ENCODE measurements at regions not wholly inside any gene's neighbourhood (a gene's known extent, or its start where the extent isn't known, plus 50 kb on each side); places are given as distances from the start of the nearest gene placed in this dataset.
"Not testable (repeated sequence)": the region's sequence is repeated elsewhere in the genome, so short reads cannot be mapped to it uniquely, and the experiment has no call there.

DNA sequence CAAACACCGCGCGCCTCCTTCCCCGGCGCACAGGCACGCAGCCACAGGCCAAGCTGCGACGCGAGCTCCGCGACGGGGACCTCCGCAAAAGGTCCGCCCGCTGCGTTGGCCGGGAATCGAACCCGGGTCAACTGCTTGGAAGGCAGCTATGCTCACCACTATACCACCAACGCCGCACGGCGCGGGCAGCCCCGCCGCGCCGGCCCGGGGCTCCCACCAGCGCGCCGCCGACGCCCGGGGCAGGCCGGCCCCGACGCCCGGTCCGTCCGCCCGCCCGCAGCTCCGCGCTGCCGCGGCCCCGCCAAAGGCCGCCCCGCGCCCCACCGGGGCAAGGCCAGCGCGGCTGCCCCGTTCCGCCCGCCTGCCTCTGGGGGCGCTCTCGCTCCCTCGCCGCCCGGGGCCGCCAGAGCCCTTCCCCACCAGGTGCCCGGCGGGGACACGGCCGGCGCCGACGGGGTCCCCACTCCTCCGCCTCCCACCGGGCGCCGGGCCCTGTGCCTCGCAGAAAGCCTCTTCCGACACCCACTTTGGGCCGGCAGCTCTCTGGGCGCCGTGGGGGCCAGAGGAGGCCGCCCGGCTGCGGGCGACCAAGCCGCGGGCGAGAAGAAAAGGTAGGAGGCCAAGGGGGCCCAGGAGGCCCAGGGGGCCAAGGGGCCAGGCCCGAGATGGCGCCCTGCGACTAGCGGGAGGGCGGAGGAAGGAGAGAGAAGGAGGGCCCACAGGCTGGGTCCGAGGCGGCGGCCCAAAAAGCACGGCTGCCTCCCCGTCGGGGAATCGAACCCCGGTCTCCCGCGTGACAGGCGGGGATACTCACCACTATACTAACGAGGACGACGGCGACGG, 50.2 kb upstream of the FCGR2A start:
- DNase-seq (ENCODE audit: low spot score); H3K27ac ChIP-seq (ENCODE audit: low read depth, low read length, poor library complexity, severe bottlenecking); H3K36me3 ChIP-seq (ENCODE audit: insufficient read depth, low read length); CTCF ChIA-PET (ENCODE audit: unreplicated experiment); BruUV-seq (replicated peaks); H4K20me1 ChIP-seq (ENCODE audit: insufficient read depth, low read length); H3K9me3 ChIP-seq (ENCODE audit: low read length); H3K4me3 ChIP-seq (ENCODE audit: low read depth, low read length, poor library complexity, severe bottlenecking); POLR2A ChIA-PET; H2AFZ ChIP-seq (ENCODE audit: low read length); H3K4me2 ChIP-seq (ENCODE audit: low read length); H3K4me1 ChIP-seq (ENCODE audit: insufficient read depth, low read length, poor library complexity, severe bottlenecking); H3K79me2 ChIP-seq (ENCODE audit: insufficient read depth, low read depth, low read length); H3K9me2 ChIP-seq (ENCODE audit: insufficient read depth, low read length); intact Hi-C loops (cut with micrococcal nuclease; ENCODE audit: unreplicated experiment): not testable (repeated sequence)

DNA sequence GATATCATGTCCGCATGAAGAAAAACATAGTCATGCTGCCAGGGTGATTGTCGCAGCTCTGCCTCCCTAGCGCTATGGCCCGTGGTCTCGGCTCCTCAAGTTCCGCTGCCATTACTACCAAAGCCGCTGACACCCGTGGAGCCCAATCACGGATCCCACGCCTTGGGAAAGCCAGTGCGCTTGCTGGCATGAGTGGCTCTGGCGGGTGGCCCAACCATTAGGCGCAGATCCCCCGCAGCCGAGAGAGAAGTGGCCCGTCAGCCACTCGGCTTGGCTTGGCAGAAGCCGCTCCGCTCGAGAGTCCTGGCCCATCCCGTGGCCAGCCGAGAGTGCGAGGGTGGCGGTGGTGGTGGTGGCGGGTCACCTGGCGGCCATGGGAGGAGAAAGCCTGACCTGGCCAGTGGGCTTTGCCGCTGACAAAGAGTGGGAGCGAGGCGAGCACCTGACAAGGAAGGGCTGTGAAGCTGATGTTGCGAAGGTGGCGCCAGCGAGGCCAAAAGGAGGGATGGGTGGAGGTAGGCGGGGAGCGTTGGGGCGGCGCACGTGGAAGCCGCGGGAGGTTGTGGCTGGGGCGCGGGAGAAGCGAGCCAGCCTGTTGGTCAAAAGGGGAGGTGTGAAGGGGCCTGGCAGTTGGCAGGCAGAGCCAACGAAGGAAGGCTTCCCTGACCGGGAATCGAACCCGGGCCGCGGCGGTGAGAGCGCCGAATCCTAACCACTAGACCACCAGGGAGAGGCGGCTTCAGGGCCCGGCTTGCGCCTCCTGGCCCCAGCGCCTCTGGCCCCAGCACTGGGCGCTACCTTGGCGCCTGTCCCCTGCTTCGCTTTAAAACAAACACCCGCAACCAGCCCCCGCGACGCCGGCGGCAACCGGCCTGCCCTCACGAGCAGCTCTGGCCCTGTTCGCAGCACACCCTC, 51.0 kb upstream of the FCGR2A start:
- DNase-seq (ENCODE audit: low spot score); intact Hi-C loops (cut with micrococcal nuclease; ENCODE audit: unreplicated experiment); POLR2A ChIA-PET; H3K9me3 ChIP-seq (ENCODE audit: low read length); H3K4me1 ChIP-seq (ENCODE audit: insufficient read depth, low read length, poor library complexity, severe bottlenecking); H3K4me2 ChIP-seq (ENCODE audit: low read length); H2AFZ ChIP-seq (ENCODE audit: low read length); CTCF ChIA-PET (ENCODE audit: unreplicated experiment); H3K9me2 ChIP-seq (ENCODE audit: insufficient read depth, low read length); H3K4me3 ChIP-seq (ENCODE audit: low read depth, low read length, poor library complexity, severe bottlenecking); H3K79me2 ChIP-seq (ENCODE audit: insufficient read depth, low read depth, low read length); H3K36me3 ChIP-seq (ENCODE audit: insufficient read depth, low read length); H4K20me1 ChIP-seq (ENCODE audit: insufficient read depth, low read length); BruUV-seq (replicated peaks); H3K27ac ChIP-seq (ENCODE audit: low read depth, low read length, poor library complexity, severe bottlenecking): not testable (repeated sequence)

DNA sequence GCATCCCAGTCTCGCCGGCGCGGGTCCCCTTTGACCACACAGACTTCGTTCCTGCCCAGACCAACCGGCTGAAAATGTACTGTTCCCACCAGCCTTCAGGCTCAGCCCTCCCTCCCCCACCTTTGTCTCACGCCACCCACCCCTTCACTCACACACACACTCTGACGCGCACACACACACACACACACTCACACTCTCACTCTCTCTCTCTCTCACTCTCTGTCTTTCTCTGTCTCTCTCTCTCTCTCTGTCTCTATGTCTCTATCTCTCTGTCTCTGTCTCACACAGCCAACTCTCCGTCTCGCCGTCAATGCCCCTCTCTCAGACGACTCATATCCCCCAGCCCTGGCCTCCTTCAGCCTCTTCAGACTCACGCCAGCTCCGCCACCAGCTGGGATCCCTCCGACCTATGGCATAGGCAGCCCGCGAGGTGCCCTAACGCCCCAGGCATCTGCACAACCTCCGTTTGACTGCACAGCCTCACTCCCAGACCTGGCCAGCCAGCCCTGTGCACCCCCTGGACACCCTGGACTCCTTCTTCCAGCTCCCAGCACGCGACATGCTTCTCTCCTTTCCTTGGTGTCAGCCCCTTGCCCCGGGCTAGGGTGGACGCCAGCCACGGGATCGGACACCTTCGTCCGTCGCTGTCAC, 53.4 kb upstream of the FCGR2A start:
- H3K4me1 ChIP-seq (ENCODE audit: insufficient read depth, low read length, poor library complexity, severe bottlenecking); intact Hi-C loops (cut with micrococcal nuclease; ENCODE audit: unreplicated experiment); H3K27ac ChIP-seq (ENCODE audit: low read depth, low read length, poor library complexity, severe bottlenecking); H3K36me3 ChIP-seq (ENCODE audit: insufficient read depth, low read length); H3K9me2 ChIP-seq (ENCODE audit: insufficient read depth, low read length); BruUV-seq (replicated peaks); H3K4me2 ChIP-seq (ENCODE audit: low read length); DNase-seq (ENCODE audit: low spot score); H3K79me2 ChIP-seq (ENCODE audit: insufficient read depth, low read depth, low read length); H4K20me1 ChIP-seq (ENCODE audit: insufficient read depth, low read length); H2AFZ ChIP-seq (ENCODE audit: low read length); POLR2A ChIA-PET; H3K9me3 ChIP-seq (ENCODE audit: low read length); CTCF ChIA-PET (ENCODE audit: unreplicated experiment); H3K4me3 ChIP-seq (ENCODE audit: low read depth, low read length, poor library complexity, severe bottlenecking): not testable (repeated sequence)

DNA sequence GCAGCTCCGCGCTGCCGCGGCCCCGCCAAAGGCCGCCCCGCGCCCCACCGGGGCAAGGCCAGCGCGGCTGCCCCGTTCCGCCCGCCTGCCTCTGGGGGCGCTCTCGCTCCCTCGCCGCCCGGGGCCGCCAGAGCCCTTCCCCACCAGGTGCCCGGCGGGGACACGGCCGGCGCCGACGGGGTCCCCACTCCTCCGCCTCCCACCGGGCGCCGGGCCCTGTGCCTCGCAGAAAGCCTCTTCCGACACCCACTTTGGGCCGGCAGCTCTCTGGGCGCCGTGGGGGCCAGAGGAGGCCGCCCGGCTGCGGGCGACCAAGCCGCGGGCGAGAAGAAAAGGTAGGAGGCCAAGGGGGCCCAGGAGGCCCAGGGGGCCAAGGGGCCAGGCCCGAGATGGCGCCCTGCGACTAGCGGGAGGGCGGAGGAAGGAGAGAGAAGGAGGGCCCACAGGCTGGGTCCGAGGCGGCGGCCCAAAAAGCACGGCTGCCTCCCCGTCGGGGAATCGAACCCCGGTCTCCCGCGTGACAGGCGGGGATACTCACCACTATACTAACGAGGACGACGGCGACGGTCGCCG, 57.4 kb upstream of the FCGR2A start:
- intact Hi-C loops (cut with micrococcal nuclease; ENCODE audit: unreplicated experiment): loop anchor here (10.0 kb wide), 1 partner anchor 53 kb away; no protein-coding TSS in a partner anchor
- H3K4me2 ChIP-seq (ENCODE audit: low read length); H3K27ac ChIP-seq (ENCODE audit: low read depth, low read length, poor library complexity, severe bottlenecking); CTCF ChIA-PET (ENCODE audit: unreplicated experiment); H3K79me2 ChIP-seq (ENCODE audit: insufficient read depth, low read depth, low read length); H3K9me3 ChIP-seq (ENCODE audit: low read length); BruUV-seq (replicated peaks); H2AFZ ChIP-seq (ENCODE audit: low read length); H3K4me3 ChIP-seq (ENCODE audit: low read depth, low read length, poor library complexity, severe bottlenecking); H3K4me1 ChIP-seq (ENCODE audit: insufficient read depth, low read length, poor library complexity, severe bottlenecking); DNase-seq (ENCODE audit: low spot score); H3K9me2 ChIP-seq (ENCODE audit: insufficient read depth, low read length); H3K36me3 ChIP-seq (ENCODE audit: insufficient read depth, low read length); H4K20me1 ChIP-seq (ENCODE audit: insufficient read depth, low read length); POLR2A ChIA-PET: not testable (repeated sequence)

DNA sequence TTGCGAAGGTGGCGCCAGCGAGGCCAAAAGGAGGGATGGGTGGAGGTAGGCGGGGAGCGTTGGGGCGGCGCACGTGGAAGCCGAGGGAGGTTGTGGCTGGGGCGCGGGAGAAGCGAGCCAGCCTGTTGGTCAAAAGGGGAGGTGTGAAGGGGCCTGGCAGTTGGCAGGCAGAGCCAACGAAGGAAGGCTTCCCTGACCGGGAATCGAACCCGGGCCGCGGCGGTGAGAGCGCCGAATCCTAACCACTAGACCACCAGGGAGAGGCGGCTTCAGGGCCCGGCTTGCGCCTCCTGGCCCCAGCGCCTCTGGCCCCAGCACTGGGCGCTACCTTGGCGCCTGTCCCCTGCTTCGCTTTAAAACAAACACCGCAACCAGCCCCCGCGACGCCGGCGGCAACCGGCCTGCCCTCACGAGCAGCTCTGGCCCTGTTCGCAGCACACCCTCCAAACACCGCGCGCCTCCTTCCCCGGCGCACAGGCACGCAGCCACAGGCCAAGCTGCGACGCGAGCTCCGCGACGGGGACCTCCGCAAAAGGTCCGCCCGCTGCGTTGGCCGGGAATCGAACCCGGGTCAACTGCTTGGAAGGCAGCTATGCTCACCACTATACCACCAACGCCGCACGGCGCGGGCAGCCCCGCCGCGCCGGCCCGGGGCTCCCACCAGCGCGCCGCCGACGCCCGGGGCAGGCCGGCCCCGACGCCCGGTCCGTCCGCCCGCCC, 58.1 kb upstream of the FCGR2A start:
- CTCF ChIA-PET (ENCODE audit: unreplicated experiment); H3K9me2 ChIP-seq (ENCODE audit: insufficient read depth, low read length); POLR2A ChIA-PET; H3K4me3 ChIP-seq (ENCODE audit: low read depth, low read length, poor library complexity, severe bottlenecking); H3K4me1 ChIP-seq (ENCODE audit: insufficient read depth, low read length, poor library complexity, severe bottlenecking); H3K27ac ChIP-seq (ENCODE audit: low read depth, low read length, poor library complexity, severe bottlenecking); H3K36me3 ChIP-seq (ENCODE audit: insufficient read depth, low read length); H3K4me2 ChIP-seq (ENCODE audit: low read length); H3K9me3 ChIP-seq (ENCODE audit: low read length); H2AFZ ChIP-seq (ENCODE audit: low read length); H3K79me2 ChIP-seq (ENCODE audit: insufficient read depth, low read depth, low read length); H4K20me1 ChIP-seq (ENCODE audit: insufficient read depth, low read length); BruUV-seq (replicated peaks); DNase-seq (ENCODE audit: low spot score): not testable (repeated sequence)
- intact Hi-C loops (cut with micrococcal nuclease; ENCODE audit: unreplicated experiment): loop anchor here (10.0 kb wide), 1 partner anchor 52 kb away; no protein-coding TSS in a partner anchor
